Mesenchymal stem cell (in vitro differentiated cells and primary cell): ENCODE measurements at regions not wholly inside any gene's neighbourhood (a gene's known extent, or its start where the extent isn't known, plus 50 kb on each side); places are given as distances from the start of the nearest gene placed in this dataset.

ENCODE experiments used
- DNase-seq: peaks from one replicate; pipeline ENCODE4 v3.0.0-alpha.2; 2013
- H2AFZ ChIP-seq: one replicate; pipeline ENCODE4 v1.6.1; 2013; ENCODE audit warnings: low read depth, mild to moderate bottlenecking, control low read depth, inconsistent platforms, low read length, moderate library complexity
- H2AK5ac ChIP-seq: 2 replicates; pipeline ENCODE4 v1.6.1; 2013; ENCODE audit warnings: low read length, moderate library complexity, mild to moderate bottlenecking, inconsistent platforms; ENCODE audit not compliant: severe bottlenecking
- H2BK120ac ChIP-seq: one replicate; pipeline ENCODE4 v1.6.1; 2013; ENCODE audit warnings: low read depth, mild to moderate bottlenecking, inconsistent platforms, low read length, moderate library complexity
- H2BK12ac ChIP-seq, 2 experiments: one replicate each; pipeline ENCODE4 v1.6.1; 2013; ENCODE audit warnings: inconsistent platforms in 2 of 2, low read length in 2 of 2, mild to moderate bottlenecking in 2 of 2, moderate library complexity in 2 of 2, control low read depth in 1 of 2
- H2BK15ac ChIP-seq: one replicate; pipeline ENCODE4 v1.6.1; 2013; ENCODE audit warnings: mild to moderate bottlenecking, low read depth, inconsistent platforms; ENCODE audit not compliant: poor library complexity, severe bottlenecking
- H2BK5ac ChIP-seq: 2 replicates; pipeline ENCODE4 v1.6.1; 2013; ENCODE audit warnings: low read depth, mild to moderate bottlenecking, low read length, control low read depth, inconsistent platforms; ENCODE audit not compliant: poor library complexity, severe bottlenecking
- H3K14ac ChIP-seq, 2 experiments: one replicate each; pipeline ENCODE4 v1.6.1; 2013; ENCODE audit warnings: inconsistent platforms in 2 of 2, low read length in 2 of 2, control low read depth in 1 of 2, mild to moderate bottlenecking in 1 of 2, moderate library complexity in 1 of 2
- H3K18ac ChIP-seq, 2 experiments: one replicate each; pipeline ENCODE4 v1.6.1; 2013; ENCODE audit warnings: inconsistent platforms in 2 of 2, low read length in 2 of 2, control low read depth in 1 of 2, low read depth in 1 of 2, mild to moderate bottlenecking in 1 of 2
- H3K23ac ChIP-seq, 2 experiments: one replicate each; pipeline ENCODE4 v1.6.1; 2013; ENCODE audit warnings: inconsistent platforms in 2 of 2, low read length in 2 of 2, mild to moderate bottlenecking in 2 of 2, moderate library complexity in 2 of 2, control low read depth in 1 of 2
- H3K27ac ChIP-seq: 2 replicates; pipeline ENCODE4 v1.5.1; 2013; ENCODE audit warnings: mild to moderate bottlenecking, moderate library complexity, low read length, control low read depth, inconsistent platforms; ENCODE audit not compliant: poor library complexity, severe bottlenecking
- H3K27me3 ChIP-seq, 2 experiments: 2 replicates each; pipeline versions ENCODE4 v1.6.1 to v1.7.0; 2013; ENCODE audit warnings: low read length in 2 of 2, mild to moderate bottlenecking in 2 of 2, moderate library complexity in 2 of 2, control low read depth in 1 of 2, inconsistent platforms in 1 of 2; ENCODE audit not compliant: control insufficient read depth in 1 of 2, insufficient read depth in 1 of 2
- H3K36me3 ChIP-seq, 2 experiments: 2 replicates each; pipeline versions ENCODE4 v1.6.1 to v1.7.0; 2013; ENCODE audit warnings: low read length in 2 of 2, control low read depth in 1 of 2, inconsistent platforms in 1 of 2, low read depth in 1 of 2, mild to moderate bottlenecking in 1 of 2; ENCODE audit not compliant: insufficient read depth in 2 of 2, control insufficient read depth in 1 of 2
- H3K4ac ChIP-seq, 2 experiments: one replicate each; pipeline ENCODE4 v1.6.1; 2013; ENCODE audit warnings: inconsistent platforms in 2 of 2, low read length in 2 of 2, mild to moderate bottlenecking in 2 of 2, moderate library complexity in 2 of 2, control low read depth in 1 of 2, low read depth in 1 of 2
- H3K4me1 ChIP-seq: 2 replicates; pipeline ENCODE4 v1.6.1; 2013; ENCODE audit warnings: low read depth, low read length, control low read depth; ENCODE audit not compliant: control insufficient read depth, insufficient read depth
- H3K4me2 ChIP-seq: 2 replicates; pipeline ENCODE4 v1.6.1; 2013; ENCODE audit warnings: low read length, mild to moderate bottlenecking, inconsistent platforms; ENCODE audit not compliant: poor library complexity, severe bottlenecking
- H3K4me3 ChIP-seq, 2 experiments: 2 replicates each; pipeline versions ENCODE4 v1.5.1 to v1.7.0; 2013; ENCODE audit warnings: low read length in 2 of 2, mild to moderate bottlenecking in 2 of 2, control low read depth in 1 of 2, low read depth in 1 of 2; ENCODE audit not compliant: insufficient read depth in 1 of 2
- H3K79me1 ChIP-seq: replicated peaks from 2 replicates; pipeline ENCODE4 v1.6.1; 2013; ENCODE audit warnings: mild to moderate bottlenecking, control low read depth, low read length, inconsistent platforms; ENCODE audit not compliant: poor library complexity, severe bottlenecking
- H3K9ac ChIP-seq: 2 replicates; pipeline ENCODE4 v1.7.0; 2013; ENCODE audit warnings: mild to moderate bottlenecking, low read length, moderate library complexity
- H3K9me3 ChIP-seq: 2 replicates; pipeline ENCODE4 v1.7.0; 2013; ENCODE audit warnings: mild to moderate bottlenecking, low read length; ENCODE audit not compliant: control insufficient read depth
- H4K8ac ChIP-seq: one replicate; pipeline ENCODE4 v1.6.1; 2013; ENCODE audit warnings: inconsistent platforms, mild to moderate bottlenecking, low read length, moderate library complexity
- H4K91ac ChIP-seq: one replicate; pipeline ENCODE4 v1.6.1; 2013; ENCODE audit warnings: mild to moderate bottlenecking, low read length, inconsistent platforms
- WGBS: methylation state at CpG from one replicate; pipeline ENCODE4 v1.1.7; 2013; ENCODE audit warnings: mixed read lengths; 5-methylcytosine and 5-hydroxymethylcytosine counted together

DNA sequence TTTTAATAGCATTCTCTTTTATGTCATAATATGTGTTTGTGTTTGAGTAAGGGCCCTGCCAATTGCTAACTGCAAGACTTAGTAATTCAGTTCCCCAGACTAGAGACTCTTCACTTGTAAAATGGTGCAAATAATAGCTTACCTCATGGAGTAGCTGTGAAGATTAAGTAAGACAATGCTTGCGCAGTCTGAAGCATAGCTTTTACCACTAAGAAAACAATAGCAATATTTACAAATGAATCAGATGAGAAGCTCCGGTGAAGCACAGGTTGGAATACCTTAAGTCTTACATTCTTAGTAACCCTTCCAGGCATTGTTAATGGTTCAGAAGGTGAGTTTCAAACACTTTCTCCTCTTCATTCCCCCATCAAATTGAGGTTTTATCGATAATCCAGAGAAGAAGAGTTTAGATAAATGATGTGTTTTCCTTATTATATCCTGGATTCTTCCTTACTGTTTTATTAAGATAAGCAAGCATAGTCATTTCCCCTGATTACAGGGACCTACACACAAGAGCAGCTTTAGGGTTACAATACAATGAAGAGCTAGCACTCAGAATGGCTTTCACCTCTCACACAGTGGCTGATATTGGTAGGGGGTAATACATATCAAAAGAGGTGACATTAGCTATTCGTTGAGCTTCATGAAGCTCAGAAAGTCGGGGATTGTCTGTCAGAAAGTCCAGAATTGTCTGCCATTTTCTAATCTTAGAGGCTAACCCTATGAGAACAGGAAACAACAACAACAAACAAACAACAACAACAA, 96.4 kb upstream of the EDIL3 start:
- H3K4me3 ChIP-seq, result no peak overlapping the region
- no peaks in the 10 kb centered on the region for H3K4me1 ChIP-seq
- no peaks in the 10 kb centered on the region for H3K9me3 ChIP-seq
- no peak overlapping the region for H3K9ac ChIP-seq
- no peak overlapping the region for H2BK5ac ChIP-seq
- H3K4ac ChIP-seq, result no peak overlapping the region
- H3K14ac ChIP-seq, result no peak overlapping the region
- H2AFZ ChIP-seq, result no peak overlapping the region
- no peak overlapping the region for H2AK5ac ChIP-seq
- H4K91ac ChIP-seq, result no peak overlapping the region
- H3K18ac ChIP-seq, result no peak overlapping the region
- no peak overlapping the region for H2BK120ac ChIP-seq
- WGBS, result 8% methylated on average over 2 of the region's 5 CpGs
- H2BK12ac ChIP-seq, result no peak overlapping the region
- no peak overlapping the region for H3K4me2 ChIP-seq
- no peak overlapping the region for H2BK15ac ChIP-seq
- no peaks in the 10 kb centered on the region for H3K36me3 ChIP-seq
- DNase-seq, result no peak
- H3K79me1 ChIP-seq, result no peaks in the 10 kb centered on the region
- no peaks in the 10 kb centered on the region for H3K27me3 ChIP-seq
- no peak overlapping the region for H4K8ac ChIP-seq
- H3K23ac ChIP-seq, result no peak overlapping the region
- no peak overlapping the region for H3K27ac ChIP-seq

- H3K79me1 ChIP-seq, result no peaks in the 10 kb centered on the region
- H2BK5ac ChIP-seq, result no peak overlapping the region
- no peaks in the 10 kb centered on the region for H3K27me3 ChIP-seq
- no peaks in the 10 kb centered on the region for H3K36me3 ChIP-seq
- H3K9ac ChIP-seq, result no peak overlapping the region
- H4K91ac ChIP-seq, result no peak overlapping the region
- no peak overlapping the region for H3K4ac ChIP-seq
- H3K4me3 ChIP-seq, result no peak overlapping the region
- no peak overlapping the region for H3K4me2 ChIP-seq
- no peak overlapping the region for H2AK5ac ChIP-seq
- H3K4me1 ChIP-seq, result no peaks in the 10 kb centered on the region
- no peak overlapping the region for H2BK120ac ChIP-seq
- DNase-seq, result no peak
- H2BK12ac ChIP-seq, result no peak overlapping the region
- H3K14ac ChIP-seq, result no peak overlapping the region
- WGBS, result no CpG with 5 or more reads among the region's 1 CpG
- no peak overlapping the region for H3K23ac ChIP-seq
- H4K8ac ChIP-seq, result no peak overlapping the region
- H3K9me3 ChIP-seq, result no peaks in the 10 kb centered on the region
- H3K18ac ChIP-seq, result no peak overlapping the region
- H3K27ac ChIP-seq, result no peak overlapping the region
- no peak overlapping the region for H2BK15ac ChIP-seq
- no peak overlapping the region for H2AFZ ChIP-seq
These were observed 93.9 kb upstream of the EDIL3 start for GRCh38 chr5:84478603-84479002.

DNA sequence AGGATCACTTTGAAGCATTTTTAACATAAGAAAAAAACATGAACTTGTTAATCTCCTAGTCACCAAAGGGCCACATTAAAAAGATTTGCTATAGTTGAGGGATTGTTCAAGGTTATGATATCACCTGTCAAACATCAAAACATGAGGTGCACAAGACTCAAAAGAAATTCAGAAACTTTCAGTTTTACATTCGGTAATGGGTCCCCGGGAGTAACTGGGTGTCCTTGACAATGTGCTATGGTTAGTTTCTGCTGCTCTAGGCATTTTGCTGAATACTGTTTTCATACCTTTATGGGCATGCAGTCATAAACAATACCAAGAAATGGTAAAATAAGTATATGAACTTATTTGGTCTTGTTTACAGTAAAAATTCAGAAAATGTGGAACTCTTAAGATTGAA, 92.8 kb upstream of the EDIL3 start:
- Histone ChIP-seq H3K4ac (no peak overlapping the region), H2BK5ac (no peak overlapping the region), H2AFZ (no peak overlapping the region), H2AK5ac (no peak overlapping the region), H3K9me3 (no peaks in the 10 kb centered on the region), H3K27me3 (no peaks in the 10 kb centered on the region), H2BK120ac (no peak overlapping the region), H3K4me2 (no peak overlapping the region), H4K8ac (no peak overlapping the region), H3K23ac (no peak overlapping the region), H2BK15ac (no peak overlapping the region), H2BK12ac (no peak overlapping the region), H3K18ac (no peak overlapping the region), H3K14ac (no peak overlapping the region), H3K4me3 (no peak overlapping the region), H3K36me3 (no peaks in the 10 kb centered on the region), H4K91ac (no peak overlapping the region), H3K4me1 (no peaks in the 10 kb centered on the region), H3K79me1 (no peaks in the 10 kb centered on the region), H3K27ac (no peak overlapping the region), H3K9ac (no peak overlapping the region)
- 83% methylated on average over 2 of the region's 2 CpGs for WGBS
- DNase-seq, result no peak

GRCh38 chr5:84474126-84474525, 89.4 kb upstream of the EDIL3 start:
- Histone ChIP-seq H3K9me3 (no peaks in the 10 kb centered on the region), H2BK120ac (no peak overlapping the region), H2AFZ (no peak overlapping the region), H3K23ac (no peak overlapping the region), H3K14ac (no peak overlapping the region), H3K27me3 (no peaks in the 10 kb centered on the region), H4K8ac (no peak overlapping the region), H3K4me3 (no peak overlapping the region), H3K4ac (no peak overlapping the region), H2BK15ac (no peak overlapping the region), H2AK5ac (no peak overlapping the region), H3K4me2 (no peak overlapping the region), H3K36me3 (no peaks in the 10 kb centered on the region), H2BK12ac (no peak overlapping the region), H3K18ac (no peak overlapping the region), H3K4me1 (no peaks in the 10 kb centered on the region), H3K79me1 (no peaks in the 10 kb centered on the region), H4K91ac (no peak overlapping the region), H3K27ac (no peak overlapping the region), H3K9ac (no peak overlapping the region), H2BK5ac (no peak overlapping the region)
- WGBS, result 98% methylated on average over 4 of the region's 4 CpGs
- no peak for DNase-seq
